ENCODE measurements at regions not wholly inside any gene's neighbourhood (a gene's known extent, or its start where the extent isn't known, plus 50 kb on each side); places are given as distances from the start of the nearest gene placed in this dataset.

DNA sequence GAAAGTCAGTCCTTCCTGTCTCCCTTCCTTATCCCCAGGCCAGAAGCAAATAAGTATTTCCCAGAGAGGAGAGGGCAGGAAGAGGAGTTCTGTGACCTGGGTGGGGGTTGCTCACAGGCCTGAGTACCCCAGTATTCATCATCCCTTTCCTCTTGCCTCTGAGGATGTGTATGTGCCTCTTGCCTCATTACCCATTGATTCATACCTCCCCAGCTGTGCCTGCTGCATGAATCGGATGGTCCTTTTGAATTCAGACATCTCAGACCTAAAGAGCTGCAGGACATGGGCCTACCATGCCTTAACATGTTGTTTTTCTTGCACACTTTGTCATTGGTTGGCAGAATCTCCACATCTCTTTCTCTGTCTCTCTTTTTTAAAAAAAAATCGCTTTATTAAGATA is 112.8 kb upstream of the SHB start:
- TF ChIP-seq, protein P1, sequence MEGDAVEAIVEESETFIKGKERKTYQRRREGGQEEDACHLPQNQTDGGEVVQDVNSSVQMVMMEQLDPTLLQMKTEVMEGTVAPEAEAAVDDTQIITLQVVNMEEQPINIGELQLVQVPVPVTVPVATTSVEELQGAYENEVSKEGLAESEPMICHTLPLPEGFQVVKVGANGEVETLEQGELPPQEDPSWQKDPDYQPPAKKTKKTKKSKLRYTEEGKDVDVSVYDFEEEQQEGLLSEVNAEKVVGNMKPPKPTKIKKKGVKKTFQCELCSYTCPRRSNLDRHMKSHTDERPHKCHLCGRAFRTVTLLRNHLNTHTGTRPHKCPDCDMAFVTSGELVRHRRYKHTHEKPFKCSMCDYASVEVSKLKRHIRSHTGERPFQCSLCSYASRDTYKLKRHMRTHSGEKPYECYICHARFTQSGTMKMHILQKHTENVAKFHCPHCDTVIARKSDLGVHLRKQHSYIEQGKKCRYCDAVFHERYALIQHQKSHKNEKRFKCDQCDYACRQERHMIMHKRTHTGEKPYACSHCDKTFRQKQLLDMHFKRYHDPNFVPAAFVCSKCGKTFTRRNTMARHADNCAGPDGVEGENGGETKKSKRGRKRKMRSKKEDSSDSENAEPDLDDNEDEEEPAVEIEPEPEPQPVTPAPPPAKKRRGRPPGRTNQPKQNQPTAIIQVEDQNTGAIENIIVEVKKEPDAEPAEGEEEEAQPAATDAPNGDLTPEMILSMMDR (IDR thresholded peaks at IDR 0.05; ENCODE audit: low read depth, low read length, missing input control): no peak
- no peak for TF ChIP-seq SP1 (IDR thresholded peaks at IDR 0.05)
- TF ChIP-seq, protein P2, sequence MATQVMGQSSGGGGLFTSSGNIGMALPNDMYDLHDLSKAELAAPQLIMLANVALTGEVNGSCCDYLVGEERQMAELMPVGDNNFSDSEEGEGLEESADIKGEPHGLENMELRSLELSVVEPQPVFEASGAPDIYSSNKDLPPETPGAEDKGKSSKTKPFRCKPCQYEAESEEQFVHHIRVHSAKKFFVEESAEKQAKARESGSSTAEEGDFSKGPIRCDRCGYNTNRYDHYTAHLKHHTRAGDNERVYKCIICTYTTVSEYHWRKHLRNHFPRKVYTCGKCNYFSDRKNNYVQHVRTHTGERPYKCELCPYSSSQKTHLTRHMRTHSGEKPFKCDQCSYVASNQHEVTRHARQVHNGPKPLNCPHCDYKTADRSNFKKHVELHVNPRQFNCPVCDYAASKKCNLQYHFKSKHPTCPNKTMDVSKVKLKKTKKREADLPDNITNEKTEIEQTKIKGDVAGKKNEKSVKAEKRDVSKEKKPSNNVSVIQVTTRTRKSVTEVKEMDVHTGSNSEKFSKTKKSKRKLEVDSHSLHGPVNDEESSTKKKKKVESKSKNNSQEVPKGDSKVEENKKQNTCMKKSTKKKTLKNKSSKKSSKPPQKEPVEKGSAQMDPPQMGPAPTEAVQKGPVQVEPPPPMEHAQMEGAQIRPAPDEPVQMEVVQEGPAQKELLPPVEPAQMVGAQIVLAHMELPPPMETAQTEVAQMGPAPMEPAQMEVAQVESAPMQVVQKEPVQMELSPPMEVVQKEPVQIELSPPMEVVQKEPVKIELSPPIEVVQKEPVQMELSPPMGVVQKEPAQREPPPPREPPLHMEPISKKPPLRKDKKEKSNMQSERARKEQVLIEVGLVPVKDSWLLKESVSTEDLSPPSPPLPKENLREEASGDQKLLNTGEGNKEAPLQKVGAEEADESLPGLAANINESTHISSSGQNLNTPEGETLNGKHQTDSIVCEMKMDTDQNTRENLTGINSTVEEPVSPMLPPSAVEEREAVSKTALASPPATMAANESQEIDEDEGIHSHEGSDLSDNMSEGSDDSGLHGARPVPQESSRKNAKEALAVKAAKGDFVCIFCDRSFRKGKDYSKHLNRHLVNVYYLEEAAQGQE (IDR thresholded peaks at IDR 0.05): no peak

All from liver (tissue), 3 donors.